GM19043 (cell line): ENCODE measurements at regions not wholly inside any gene's neighbourhood (a gene's known extent, or its start where the extent isn't known, plus 50 kb on each side); places are given as distances from the start of the nearest gene placed in this dataset.
"Not testable (repeated sequence)": the region's sequence is repeated elsewhere in the genome, so short reads cannot be mapped to it uniquely, and the experiment has no call there.

Source experiments
- ATAC-seq: cut with Tn5 transposase; IDR thresholded peaks from one replicate; pipeline ENCODE4 v1.9.1; 2021; ENCODE audit warnings: low read depth; ENCODE audit not compliant: unreplicated experiment

DNA sequence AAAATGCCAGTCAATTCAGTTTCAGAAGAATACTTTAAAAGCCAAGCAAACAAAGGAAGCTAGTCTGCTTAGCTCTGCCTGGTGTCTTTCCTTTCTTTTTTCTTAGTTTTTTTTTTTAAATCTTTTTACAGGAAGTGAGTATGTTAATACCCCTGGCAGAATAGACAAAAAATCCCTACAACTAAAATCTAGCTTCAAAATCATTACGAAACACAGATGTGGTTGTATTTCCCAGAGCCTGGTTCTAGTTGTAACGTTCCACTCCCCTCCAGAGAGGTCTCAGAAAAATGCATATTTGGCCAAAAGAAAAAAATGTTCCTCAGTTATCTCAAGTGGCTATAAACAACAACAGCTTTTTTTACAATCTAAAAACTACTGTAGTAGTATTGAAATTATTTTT lies 202.1 kb upstream of the RND3 start:
- ATAC-seq, result no peak

- ATAC-seq, result no peak
These were observed 200.5 kb upstream of the RND3 start for GRCh38 chr2:150688016-150688415.

GRCh38 chr2:150686391-150686790 lies 198.9 kb upstream of the RND3 start:
- ATAC-seq, result no peak

DNA sequence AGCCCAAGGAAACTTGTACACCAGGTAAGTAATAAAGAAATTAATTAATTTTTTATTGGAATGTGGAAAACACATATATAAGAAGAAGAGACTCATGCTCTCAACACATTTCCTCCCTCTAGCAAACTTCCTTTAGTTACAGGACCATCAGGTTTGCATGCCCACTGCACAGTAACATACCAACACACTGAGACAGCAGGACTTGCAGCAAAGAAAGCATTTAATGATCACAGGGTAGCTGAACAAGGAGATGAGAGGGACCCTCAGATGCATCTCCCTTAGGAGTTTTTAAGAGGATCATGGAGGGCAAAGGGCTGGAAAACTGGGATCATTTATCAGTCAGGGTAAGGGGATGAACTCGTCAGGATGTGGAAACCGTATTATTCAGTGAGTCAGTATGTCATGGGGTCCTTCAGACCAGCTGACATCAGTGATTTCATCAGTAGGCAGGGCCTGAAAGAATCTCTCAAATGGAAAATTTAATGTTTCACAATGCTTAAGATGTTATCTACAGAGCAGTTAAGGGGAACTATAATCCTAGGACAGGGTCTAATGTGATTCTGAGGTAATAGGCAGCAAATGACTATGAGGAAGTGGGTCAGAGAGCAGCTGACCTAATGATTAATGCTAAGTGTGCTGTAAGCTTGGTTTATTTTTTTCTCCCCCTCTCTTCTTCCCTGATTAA lies 193.8 kb upstream of the RND3 start:
- no peak for ATAC-seq

DNA sequence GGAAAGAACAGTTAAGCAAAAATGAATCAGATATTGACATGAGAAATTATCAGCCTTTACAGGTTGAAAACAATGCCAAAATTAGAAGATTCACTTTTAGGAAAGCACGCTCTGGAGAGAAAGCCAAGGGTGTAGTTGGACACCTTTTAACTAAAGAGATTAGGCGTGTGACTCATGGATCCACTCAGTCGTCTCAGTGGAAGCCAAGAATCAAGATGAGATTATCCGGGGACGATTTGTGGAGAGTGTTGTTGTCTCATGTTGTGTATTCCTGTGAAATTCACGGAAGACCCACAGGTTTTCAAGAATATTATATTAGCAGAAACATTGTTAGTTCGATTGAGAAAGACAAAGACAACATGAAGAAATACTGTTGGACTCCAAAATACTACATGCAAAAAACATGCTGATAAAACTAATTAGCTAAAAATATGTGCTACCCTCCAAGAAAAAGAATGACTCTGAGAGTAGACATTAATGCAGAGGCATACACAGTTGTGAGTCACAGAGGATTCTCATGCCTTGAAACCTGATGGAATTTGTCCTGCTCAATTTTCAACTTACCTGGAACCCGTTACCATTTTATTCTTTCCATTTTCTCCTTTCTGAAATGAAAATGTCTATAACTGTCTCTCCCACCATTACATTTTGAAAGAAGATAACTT lies 192.1 kb upstream of the RND3 start:
- no peak for ATAC-seq

- no peak for ATAC-seq
These were observed 190.1 kb upstream of the RND3 start for GRCh38 chr2:150677551-150677950.

GRCh38 chr2:150676747-150677383 lies 189.4 kb upstream of the RND3 start:
- ATAC-seq, result no peak

GRCh38 chr2:150675807-150676206 lies 188.3 kb upstream of the RND3 start:
- no peak for ATAC-seq

GRCh38 chr2:150674283-150674682 lies 186.8 kb upstream of the RND3 start:
- no peak for ATAC-seq

GRCh38 chr2:150672311-150672710 lies 184.8 kb upstream of the RND3 start:
- ATAC-seq, result no peak

- ATAC-seq, result no peak
These were observed 182.0 kb upstream of the RND3 start for GRCh38 chr2:150669492-150669891.

DNA sequence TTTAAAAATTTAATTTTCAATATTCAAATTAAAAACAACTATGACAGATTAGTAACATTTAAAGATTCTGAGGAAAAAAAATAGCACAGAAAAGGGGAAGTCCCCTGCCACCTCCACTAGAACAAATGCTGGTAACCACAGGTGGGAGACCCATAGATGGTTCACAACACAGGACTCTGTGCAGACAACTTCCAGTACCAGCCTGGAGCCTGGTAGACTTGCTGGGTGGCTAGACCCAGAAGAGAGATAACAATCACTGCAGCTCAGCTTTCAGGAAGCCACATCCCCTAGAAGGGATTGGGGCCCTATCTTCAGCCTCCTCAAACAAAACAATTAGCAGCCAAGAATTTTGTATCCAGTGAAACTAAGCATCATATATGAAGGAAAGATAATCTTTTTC lies 179.6 kb upstream of the RND3 start:
- not testable (repeated sequence) for ATAC-seq

DNA sequence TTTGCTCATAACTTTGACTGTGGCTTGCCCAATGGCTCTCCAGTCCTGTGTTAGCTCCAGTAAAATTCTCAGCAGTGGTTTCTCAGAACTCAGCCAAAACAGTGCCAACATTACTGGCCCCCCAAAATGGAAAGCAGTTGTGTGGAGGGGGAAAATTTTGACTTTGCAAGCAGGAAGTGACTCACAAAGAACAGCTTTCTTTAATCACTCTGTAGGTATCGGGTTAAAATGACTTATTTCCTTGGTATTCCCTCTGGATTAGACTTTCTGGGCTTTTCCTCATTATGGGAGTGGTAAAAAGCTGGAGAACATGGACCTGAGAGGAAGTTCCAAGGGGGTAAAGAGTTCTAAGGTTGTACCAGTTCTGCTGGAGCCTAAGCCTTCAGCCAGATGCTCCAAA lies 175.7 kb upstream of the RND3 start:
- ATAC-seq, result no peak

- no peak for ATAC-seq
These were observed 168.5 kb upstream of the RND3 start for GRCh38 chr2:150656002-150656401.

DNA sequence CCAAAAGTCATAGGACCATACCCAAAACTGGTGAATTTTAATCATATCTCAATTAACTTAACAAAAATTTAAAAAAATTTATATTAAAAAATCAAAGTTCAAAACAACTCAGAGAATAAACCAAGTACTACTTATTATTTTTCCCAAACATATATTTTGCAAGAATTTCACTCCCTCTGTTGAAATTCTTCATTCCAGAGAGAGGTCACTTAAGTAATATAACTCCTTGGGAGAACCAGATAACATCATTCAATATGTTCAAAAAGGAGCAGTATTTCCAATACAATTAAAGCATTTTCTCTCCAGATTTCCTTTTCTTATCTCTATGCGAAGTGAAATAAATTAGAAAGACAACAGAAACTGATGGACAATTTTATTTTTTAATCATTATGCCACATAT lies 165.9 kb upstream of the RND3 start:
- ATAC-seq, result no peak

DNA sequence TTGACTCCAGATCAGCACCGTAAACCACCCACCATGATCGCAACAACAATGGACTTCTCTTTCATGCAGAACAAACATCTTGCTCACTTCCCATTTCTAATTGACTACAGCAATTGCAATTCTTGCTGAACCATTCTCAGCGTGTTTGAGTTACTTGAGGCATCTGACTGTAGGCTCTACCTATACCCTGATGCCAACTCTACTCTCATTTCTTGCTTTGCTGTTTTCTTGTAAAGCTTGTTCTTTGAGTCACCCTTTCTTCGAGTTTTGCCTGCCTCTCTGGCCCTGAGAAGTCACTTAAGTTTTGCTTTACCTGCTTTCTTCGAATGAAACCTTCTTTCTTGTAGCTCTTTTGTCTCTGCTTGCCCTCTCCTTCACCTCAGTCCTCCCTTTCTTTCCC lies 160.5 kb upstream of the RND3 start:
- ATAC-seq, result no peak

- no peak for ATAC-seq
These were observed 159.3 kb upstream of the RND3 start for GRCh38 chr2:150646746-150647145.

GRCh38 chr2:150644298-150645067 lies 157.0 kb upstream of the RND3 start:
- no peak for ATAC-seq

GRCh38 chr2:150643114-150643725 lies 155.8 kb upstream of the RND3 start:
- ATAC-seq, result no peak

GRCh38 chr2:150640039-150640438 lies 152.6 kb upstream of the RND3 start:
- no peak for ATAC-seq

DNA sequence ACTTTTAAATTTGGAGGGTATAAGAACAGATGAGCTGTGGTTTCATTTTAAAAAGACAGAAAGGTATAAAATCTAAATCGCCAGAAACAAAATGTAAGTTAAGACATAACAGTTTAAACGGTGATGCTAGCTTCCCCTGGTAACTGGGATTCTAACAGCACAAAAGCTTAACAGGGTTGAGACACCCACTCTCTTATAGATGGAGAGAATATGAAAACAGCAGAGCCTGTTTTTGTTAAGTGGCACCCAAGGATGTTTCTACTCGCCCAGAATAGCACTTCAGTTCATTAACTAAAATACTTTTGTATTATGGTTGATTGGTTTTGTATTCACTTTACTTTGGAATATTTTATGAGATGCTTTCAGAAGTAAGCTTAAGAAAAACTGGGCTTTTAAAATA lies 151.9 kb upstream of the RND3 start:
- no peak for ATAC-seq
